Activated B cell treated with CpG ODN at 0.5 μM for 24 hours (primary cell): ENCODE measurements at regions not wholly inside any gene's neighbourhood (a gene's known extent, or its start where the extent isn't known, plus 50 kb on each side); places are given as distances from the start of the nearest gene placed in this dataset.

ENCODE experiments used
- ATAC-seq: fragments of 200-7000 bp; cut with Tn5 transposase; one replicate; pipeline ENCODE4 v1.10.0; 2021; ENCODE audit warnings: low read depth, mild to moderate bottlenecking, moderate library complexity
- CTCF ChIA-PET: fragments of 350-600 bp; sonication (Branson Sonifier 250); formaldehyde crosslinking; loops from one replicate; lab custom pipeline; 2021; ENCODE audit warnings: antibody characterized with exemption; lab: Charles Lee
- POLR2A ChIA-PET: fragments of 350-600 bp; sonication (Branson Sonifier 250); formaldehyde crosslinking; loops from one replicate; lab custom pipeline; 2021; ENCODE audit warnings: antibody characterized with exemption; lab: Charles Lee
- DNase-seq: peaks from one replicate; pipeline ENCODE4 v3.0.0; 2022
- H3K27ac Mint-ChIP-seq: one replicate; pipeline ENCODE4 v1.8.0; 2020; ENCODE audit warnings: mixed read lengths
- H3K27me3 Mint-ChIP-seq: one replicate; pipeline ENCODE4 v1.8.0; 2021; ENCODE audit warnings: mixed read lengths
- H3K36me3 Mint-ChIP-seq: one replicate; pipeline ENCODE4 v1.8.0; 2021; ENCODE audit warnings: low read depth, mixed read lengths
- H3K4me1 Mint-ChIP-seq: one replicate; pipeline ENCODE4 v1.8.0; 2021; ENCODE audit warnings: mixed read lengths
- H3K4me3 Mint-ChIP-seq: one replicate; pipeline ENCODE4 v1.8.0; 2020; ENCODE audit warnings: mild to moderate bottlenecking, mixed read lengths
- H3K9me3 Mint-ChIP-seq: one replicate; pipeline ENCODE4 v1.8.0; 2020; ENCODE audit warnings: mixed read lengths
- intact Hi-C: fragments of 100-400 bp; cut with micrococcal nuclease; formaldehyde crosslinking; loops from one replicate; pipeline ENCODE4 v1.15.1; 2024
- TF ChIP-seq, protein P1 (sequence below): fragments of 200-600 bp; IDR thresholded peaks from one replicate; pipeline ENCODE4 v1.8.0; 2022; ENCODE audit warnings: antibody characterized with exemption, mild to moderate bottlenecking

GRCh38 chr6:25227854-25228253, 51.3 kb upstream of the CARMIL1 start:
- Mint-ChIP-seq H3K27me3 (peaks cover 5% of the 10 kb centered on the region), H3K4me1 (peaks cover 7% of the 10 kb centered on the region), H3K4me3 (no peak overlapping the region), H3K36me3 (no peaks in the 10 kb centered on the region), H3K27ac (no peak overlapping the region), H3K9me3 (no peaks in the 10 kb centered on the region)
- CTCF ChIA-PET = no interaction called here
- intact Hi-C loops = no loop called here
- POLR2A ChIA-PET = no interaction called here
- TF ChIP-seq, protein P1, sequence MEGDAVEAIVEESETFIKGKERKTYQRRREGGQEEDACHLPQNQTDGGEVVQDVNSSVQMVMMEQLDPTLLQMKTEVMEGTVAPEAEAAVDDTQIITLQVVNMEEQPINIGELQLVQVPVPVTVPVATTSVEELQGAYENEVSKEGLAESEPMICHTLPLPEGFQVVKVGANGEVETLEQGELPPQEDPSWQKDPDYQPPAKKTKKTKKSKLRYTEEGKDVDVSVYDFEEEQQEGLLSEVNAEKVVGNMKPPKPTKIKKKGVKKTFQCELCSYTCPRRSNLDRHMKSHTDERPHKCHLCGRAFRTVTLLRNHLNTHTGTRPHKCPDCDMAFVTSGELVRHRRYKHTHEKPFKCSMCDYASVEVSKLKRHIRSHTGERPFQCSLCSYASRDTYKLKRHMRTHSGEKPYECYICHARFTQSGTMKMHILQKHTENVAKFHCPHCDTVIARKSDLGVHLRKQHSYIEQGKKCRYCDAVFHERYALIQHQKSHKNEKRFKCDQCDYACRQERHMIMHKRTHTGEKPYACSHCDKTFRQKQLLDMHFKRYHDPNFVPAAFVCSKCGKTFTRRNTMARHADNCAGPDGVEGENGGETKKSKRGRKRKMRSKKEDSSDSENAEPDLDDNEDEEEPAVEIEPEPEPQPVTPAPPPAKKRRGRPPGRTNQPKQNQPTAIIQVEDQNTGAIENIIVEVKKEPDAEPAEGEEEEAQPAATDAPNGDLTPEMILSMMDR = no peak
- DNase-seq (no peak), ATAC-seq (no peak)
